GM13977 (cell line): ENCODE measurements at regions not wholly inside any gene's neighbourhood (a gene's known extent, or its start where the extent isn't known, plus 50 kb on each side); places are given as distances from the start of the nearest gene placed in this dataset.
A peak's percentile ranks its signal among the peaks of the same experiment; 100 is the strongest.
"Not testable (repeated sequence)": the region's sequence is repeated elsewhere in the genome, so short reads cannot be mapped to it uniquely, and the experiment has no call there.

Experiments used
- DNase-seq: peaks from one replicate; pipeline ENCODE4 v3.0.0; 2012; ENCODE audit warnings: low spot score
- CTCF ChIP-seq: IDR thresholded peaks from 2 replicates; pipeline ENCODE4 v1.5.1; 2012; ENCODE audit warnings: mild to moderate bottlenecking, control low read depth; ENCODE audit not compliant: insufficient read depth; ENCODE audit errors: extremely low read depth, missing control alignments
- in situ Hi-C: fragments of 300-500 bp; cut with MboI; formaldehyde crosslinking; loops from one replicate; pipeline ENCODE4 v1.12.0; 2022; ENCODE audit warnings: low sequenced_read_pairs, low pct_unique_long_range_greater_than_20kb, mixed read lengths, inconsistent platforms; ENCODE audit not compliant: unreplicated experiment

- no peak for DNase-seq
- TF ChIP-seq CTCF, result no peak
- in situ Hi-C loops, result no loop called here
Measured at GRCh38 chr2:95722131-95722697, 130.4 kb downstream of the TRIM43 start.

- DNase-seq, in situ Hi-C loops: not testable (repeated sequence)
Measured at GRCh38 chr2:95723627-95724210, 131.9 kb downstream of the TRIM43 start.

- in situ Hi-C loops, result not testable (repeated sequence)
Measured at GRCh38 chr2:95725191-95725590, 133.4 kb downstream of the TRIM43 start.

GRCh38 chr2:95725677-95726076 is 133.9 kb downstream of the TRIM43 start:
- DNase-seq, in situ Hi-C loops: not testable (repeated sequence)

More at GRCh38 chr2:95725191-95725590, 133.4 kb downstream of the TRIM43 start:
- not testable (repeated sequence) for DNase-seq

GRCh38 chr2:95727420-95727819 is 135.6 kb downstream of the TRIM43 start:
- DNase-seq, in situ Hi-C loops: not testable (repeated sequence)

- in situ Hi-C loops, result no loop called here
- peak; percentile 26 for DNase-seq
- peak; percentile 58 for TF ChIP-seq CTCF
Measured at GRCh38 chr2:95728878-95729596, 137.2 kb downstream of the TRIM43 start.

GRCh38 chr2:95729597-95729955 is 137.8 kb downstream of the TRIM43 start:
- no peak for DNase-seq
- TF ChIP-seq CTCF, result no peak
- in situ Hi-C loops, result no loop called here

- no peak for TF ChIP-seq CTCF
- in situ Hi-C loops, result no loop called here
- DNase-seq, result no peak
Measured at GRCh38 chr2:95730813-95731212, 139.0 kb downstream of the TRIM43 start.
